H1 (cell line): ENCODE measurements at regions not wholly inside any gene's neighbourhood (a gene's known extent, or its start where the extent isn't known, plus 50 kb on each side); places are given as distances from the start of the nearest gene placed in this dataset.

Experiments used
- CTCF ChIA-PET: fragments of 300-600 bp; sonication (Branson Sonifier 250); formaldehyde crosslinking; loops from one replicate; lab custom pipeline; 2021; ENCODE audit not compliant: partially characterized antibody; lab: Charles Lee
- POLR2A ChIA-PET: fragments of 300-600 bp; sonication (Branson Sonifier 250); formaldehyde crosslinking; loops from one replicate; lab custom pipeline; 2021; ENCODE audit warnings: inconsistent platforms; ENCODE audit not compliant: partially characterized antibody; lab: Charles Lee
- DNase-seq, 2 experiments: peaks; one replicate each; pipeline versions ENCODE4 v3.0.0 to v3.0.0-alpha.2; 2010 to 2022; ENCODE audit warnings: low spot score in 2 of 2, low read depth in 1 of 2, mixed read lengths in 1 of 2
- FAIRE-seq: peaks from 2 replicates; lab custom pipeline; 2011; peaks lifted over from hg19 to GRCh38; lab: Jason Lieb, UNC
- H2AFZ ChIP-seq: 2 replicates; pipeline ENCODE4 v1.8.1; 2012; ENCODE audit warnings: low read length, inconsistent platforms
- H2AK5ac ChIP-seq: 2 replicates; pipeline ENCODE4 v1.6.1; 2013; ENCODE audit warnings: low read depth, low read length
- H2BK120ac ChIP-seq: replicated peaks from 2 replicates; pipeline ENCODE3; 2013; ENCODE audit warnings: low read depth, low read length, inconsistent platforms
- H2BK12ac ChIP-seq: 2 replicates; pipeline ENCODE4 v1.6.1; 2013; ENCODE audit warnings: low read depth, low read length
- H2BK15ac ChIP-seq: 2 replicates; pipeline ENCODE4 v1.6.1; 2013; ENCODE audit warnings: low read length
- H2BK20ac ChIP-seq: 2 replicates; pipeline ENCODE4 v1.6.1; 2013; ENCODE audit warnings: low read length
- H2BK5ac ChIP-seq: 2 replicates; pipeline ENCODE4 v1.6.1; 2013; ENCODE audit warnings: low read depth, low read length
- H3K14ac ChIP-seq: 2 replicates; pipeline ENCODE4 v1.6.1; 2013; ENCODE audit warnings: inconsistent platforms; ENCODE audit not compliant: insufficient read length
- H3K18ac ChIP-seq: 2 replicates; pipeline ENCODE4 v1.6.1; 2013; ENCODE audit warnings: low read length; ENCODE audit errors: extremely low read depth
- H3K23ac ChIP-seq: 2 replicates; pipeline ENCODE4 v1.6.1; 2013; ENCODE audit warnings: inconsistent platforms; ENCODE audit not compliant: insufficient read length
- H3K23me2 ChIP-seq: 2 replicates; pipeline ENCODE4 v1.6.1; 2013; ENCODE audit warnings: low read depth, low read length
- H3K27ac ChIP-seq: 2 replicates; pipeline ENCODE4 v1.6.1; 2011; ENCODE audit warnings: low read depth, low read length, inconsistent platforms
- H3K27me3 ChIP-seq, 4 experiments: replicated peaks in 1 of 4; 1 replicate in 1 of 4; 2 replicates in 3 of 4; pipeline versions ENCODE4 v1.6.1 to v1.8.1; 2011 to 2013; ENCODE audit warnings: low read length in 3 of 4, mild to moderate bottlenecking in 3 of 4, inconsistent platforms in 2 of 4, mixed read lengths in 2 of 4, moderate library complexity in 1 of 4; ENCODE audit not compliant: control insufficient read depth in 3 of 4, insufficient read depth in 3 of 4; ENCODE audit errors: extremely low read depth in 1 of 4
- H3K36me3 ChIP-seq, 4 experiments: 2 replicates each; pipeline versions ENCODE4 v1.6.1 to v1.8.1; 2011 to 2013; ENCODE audit warnings: mild to moderate bottlenecking in 4 of 4, low read length in 3 of 4, moderate library complexity in 2 of 4, control low read depth in 1 of 4, inconsistent platforms in 1 of 4; ENCODE audit not compliant: insufficient read depth in 4 of 4, control insufficient read depth in 2 of 4
- H3K4ac ChIP-seq: replicated peaks from 2 replicates; pipeline ENCODE3; 2013; ENCODE audit warnings: low read length, low read depth, mixed read lengths, inconsistent platforms; ENCODE audit not compliant: insufficient read length
- H3K4me1 ChIP-seq, 4 experiments: replicated peaks in 1 of 4; 1 replicate in 1 of 4; 2 replicates in 3 of 4; pipeline versions ENCODE4 v1.6.1 to v1.8.1; 2011 to 2013; ENCODE audit warnings: low read length in 3 of 4, inconsistent platforms in 2 of 4, mixed read lengths in 1 of 4; ENCODE audit not compliant: insufficient read depth in 4 of 4, control insufficient read depth in 3 of 4
- H3K4me2 ChIP-seq, 2 experiments: 2 replicates each; pipeline versions ENCODE4 v1.6.1 to v1.8.1; 2011 to 2013; ENCODE audit warnings: low read depth in 2 of 2, low read length in 2 of 2, control low read depth in 1 of 2, inconsistent platforms in 1 of 2, mild to moderate bottlenecking in 1 of 2; ENCODE audit not compliant: insufficient read depth in 1 of 2
- H3K4me3 ChIP-seq, 4 experiments: fragments of 200-600, 300-600 bp in 1 of 4; sonication (generic), shearing (Covaris generic), sonication (Bioruptor Twin) in 1 of 4; 2 replicates each; pipeline versions ENCODE4 v1.5.1 to v1.8.1; 2011 to 2016; ENCODE audit warnings: low read length in 4 of 4, low read depth in 3 of 4, control low read depth in 2 of 4, inconsistent platforms in 2 of 4, mild to moderate bottlenecking in 2 of 4, mixed read lengths in 1 of 4, moderate library complexity in 1 of 4; ENCODE audit not compliant: insufficient read depth in 2 of 4; ENCODE audit errors: extremely low read depth in 1 of 4
- H3K56ac ChIP-seq: replicated peaks from 2 replicates; pipeline ENCODE3; 2013; ENCODE audit warnings: low read depth, mild to moderate bottlenecking, mixed read lengths, low read length, inconsistent platforms; ENCODE audit not compliant: insufficient read length
- H3K79me1 ChIP-seq: 2 replicates; pipeline ENCODE4 v1.6.1; 2013; ENCODE audit warnings: low read depth, low read length, control low read depth
- H3K79me2 ChIP-seq, 2 experiments: 2 replicates each; pipeline versions ENCODE4 v1.6.1 to v1.8.1; 2012 to 2013; ENCODE audit warnings: low read length in 2 of 2, mild to moderate bottlenecking in 2 of 2, inconsistent platforms in 1 of 2; ENCODE audit not compliant: insufficient read depth in 2 of 2, control insufficient read depth in 1 of 2
- H3K9ac ChIP-seq, 4 experiments: replicated peaks in 1 of 4; 1 replicate in 1 of 4; 2 replicates in 3 of 4; pipeline versions ENCODE4 v1.6.1 to v1.8.1; 2011 to 2013; ENCODE audit warnings: low read depth in 3 of 4, low read length in 3 of 4, control low read depth in 2 of 4, mild to moderate bottlenecking in 2 of 4, moderate library complexity in 2 of 4, inconsistent platforms in 1 of 4; ENCODE audit errors: extremely low read depth in 1 of 4
- H3K9me3 ChIP-seq, 2 experiments: 2 replicates each; pipeline versions ENCODE4 v1.6.1 to v1.8.1; 2012 to 2013; ENCODE audit warnings: mild to moderate bottlenecking in 2 of 2, moderate library complexity in 2 of 2, control low read depth in 1 of 2, inconsistent platforms in 1 of 2, low read depth in 1 of 2, low read length in 1 of 2, mixed read lengths in 1 of 2; ENCODE audit not compliant: insufficient read depth in 2 of 2
- H4K20me1 ChIP-seq, 2 experiments: replicated peaks in 1 of 2; 2 replicates each; pipeline versions ENCODE3 to v1.8.1; 2011 to 2013; ENCODE audit warnings: inconsistent platforms in 2 of 2, low read length in 2 of 2, mild to moderate bottlenecking in 1 of 2; ENCODE audit not compliant: insufficient read depth in 2 of 2, control insufficient read depth in 1 of 2
- H4K5ac ChIP-seq: 2 replicates; pipeline ENCODE4 v1.6.1; 2013; ENCODE audit warnings: low read length, low read depth, mixed read lengths, inconsistent platforms; ENCODE audit not compliant: insufficient read length
- H4K8ac ChIP-seq: 2 replicates; pipeline ENCODE4 v1.8.0; 2013; ENCODE audit warnings: mild to moderate bottlenecking, moderate library complexity, low read length, inconsistent platforms; ENCODE audit not compliant: insufficient read depth; ENCODE audit errors: extremely low read depth
- H4K91ac ChIP-seq: replicated peaks from 2 replicates; pipeline ENCODE3; 2013; ENCODE audit warnings: low read length, mixed read lengths, inconsistent platforms; ENCODE audit not compliant: insufficient read length
- ATF3 ChIP-seq: IDR thresholded peaks from 2 replicates; pipeline ENCODE4 v1.6.1; 2011; ENCODE audit warnings: low read depth, mild to moderate bottlenecking, low read length; ENCODE audit not compliant: insufficient read depth
- BACH1 ChIP-seq: IDR thresholded peaks from 2 replicates; pipeline ENCODE4 v1.6.1; 2012; ENCODE audit warnings: low read length, improper control_type of control experiment
- BRCA1 ChIP-seq: IDR thresholded peaks from 2 replicates; pipeline ENCODE4 v1.6.1; 2012; ENCODE audit warnings: low read depth, low read length, improper control_type of control experiment
- CEBPB ChIP-seq: IDR thresholded peaks from 2 replicates; pipeline ENCODE4 v1.6.1; 2012; ENCODE audit warnings: low read depth, low read length
- CREB1 ChIP-seq: IDR thresholded peaks from 2 replicates; pipeline ENCODE4 v1.6.1; 2012; ENCODE audit warnings: inconsistent platforms
- CTCF ChIP-seq, 3 experiments: IDR thresholded peaks; 1 replicate in 2 of 3; 2 replicates in 1 of 3; pipeline versions ENCODE4 v1.5.1 to v1.6.1; 2011; ENCODE audit warnings: low read length in 3 of 3, mild to moderate bottlenecking in 3 of 3, inconsistent platforms in 2 of 3, low read depth in 1 of 3, moderate library complexity in 1 of 3; ENCODE audit not compliant: insufficient read depth in 1 of 3; ENCODE audit errors: control extremely low read depth in 1 of 3
- GTF2F1 ChIP-seq: IDR thresholded peaks from 2 replicates; pipeline ENCODE4 v1.6.1; 2012; ENCODE audit warnings: low read depth, low read length, improper control_type of control experiment, borderline replicate concordance
- HDAC6 ChIP-seq: IDR thresholded peaks from one replicate; pipeline ENCODE4 v1.7.1; 2012; ENCODE audit warnings: low read depth, mild to moderate bottlenecking, inconsistent platforms, low read length, moderate library complexity
- SIX5 ChIP-seq: IDR thresholded peaks from 2 replicates; pipeline ENCODE4 v1.6.1; 2011; ENCODE audit warnings: mild to moderate bottlenecking, low read depth, low read length
- TAF1 ChIP-seq: IDR thresholded peaks from 2 replicates; pipeline ENCODE4 v1.6.1; 2011; ENCODE audit warnings: mild to moderate bottlenecking, low read depth, low read length
- WGBS, 2 experiments: shearing (Covaris generic) in 1 of 2; methylation state at CpG; one replicate each; pipeline versions ENCODE4 v1.1.6 to v1.1.7; 2013 to 2015; ENCODE audit warnings: low lambda C conversion rate in 2 of 2, mixed read lengths in 2 of 2, inconsistent platforms in 1 of 2, low coverage in 1 of 2, missing lambda C conversion rate in 1 of 2; ENCODE audit not compliant: insufficient replicate concordance in 2 of 2, insufficient coverage in 1 of 2, insufficient read length in 1 of 2; ENCODE audit errors: extremely low coverage in 1 of 2, missing lambda C conversion rate in 1 of 2; 5-methylcytosine and 5-hydroxymethylcytosine counted together

GRCh38 chr1:234718496-234719453 is 108.8 kb upstream of the IRF2BP2 start:
- Histone ChIP-seq H3K79me1 (no peaks in the 10 kb centered on the region), H2BK120ac (no peak overlapping the region), H3K79me2 (no peaks in the 10 kb centered on the region), H2BK20ac (no peak overlapping the region), H3K4ac (no peak overlapping the region), H3K9ac (no peak overlapping the region), H3K27ac (no peak overlapping the region), H3K4me3 (no peak overlapping the region), H3K4me2 (no peak overlapping the region), H3K9me3 (no peaks in the 10 kb centered on the region), H2AK5ac (no peak overlapping the region), H3K18ac (no peak overlapping the region), H2AFZ (no peak overlapping the region), H4K20me1 (no peaks in the 10 kb centered on the region), H3K4me1 (peaks cover 5 to 13% (median 7%) of the 10 kb centered on the region in 4 experiments; a peak in 5 of 7 replicates), H2BK15ac (no peak overlapping the region), H3K36me3 (no peaks in the 10 kb centered on the region), H4K91ac (no peak overlapping the region), H3K23me2 (no peaks in the 10 kb centered on the region), H3K23ac (no peak overlapping the region), H4K8ac (no peak overlapping the region), H3K14ac (no peak overlapping the region), H3K27me3 (no peaks in the 10 kb centered on the region), H2BK5ac (no peak overlapping the region), H3K56ac (no peak overlapping the region), H2BK12ac (no peak overlapping the region), H4K5ac (no peak overlapping the region)
- ChIA-PET POLR2A (no interaction called here), CTCF (interaction anchor here (0.5 to 1.7 kb wide), 10 partner anchors 9 to 365 kb away, joined by 3 to 5 read pairs (median 3); no protein-coding TSS in a partner anchor)
- DNase-seq (no peak), FAIRE-seq (no peak)
- WGBS, 2 experiments: 82% methylated on average over 10 of the region's 10 CpGs; no CpG with 5 or more reads in 1 of the 2 experiments
- TF ChIP-seq CTCF (IDR thresholded peaks at IDR 0.05; ENCODE audit: control extremely low read depth in 1 of 3, insufficient read depth in 1 of 3, low read depth in 1 of 3, low read length in 3 of 3): no peak
- TF ChIP-seq CEBPB: no peak
- no peak for TF ChIP-seq SIX5
- TF ChIP-seq BACH1: no peak
- TF ChIP-seq HDAC6: no peak
- TF ChIP-seq GTF2F1: no peak
- TF ChIP-seq ATF3: no peak
- TF ChIP-seq CREB1: no peak
- TF ChIP-seq TAF1: no peak
- TF ChIP-seq BRCA1: no peak
